ENCODE measurements at regions not wholly inside any gene's neighbourhood (a gene's known extent, or its start where the extent isn't known, plus 50 kb on each side); places are given as distances from the start of the nearest gene placed in this dataset.

- no peak for DNase-seq (ENCODE audit: low read depth in 2 of 2)
Observed at GRCh38 chr9:109549386-109549785, 51.3 kb upstream of the PTPN3 start.

- no peak for DNase-seq (ENCODE audit: low read depth in 2 of 2)
Observed at GRCh38 chr9:109551651-109552050, 53.5 kb upstream of the PTPN3 start.

GRCh38 chr9:109555215-109555614 is 57.1 kb upstream of the PTPN3 start:
- no peak for DNase-seq (ENCODE audit: low read depth in 2 of 2)

- no peak for DNase-seq (ENCODE audit: low read depth in 2 of 2)
Observed at GRCh38 chr9:109556061-109556460, 58.0 kb upstream of the PTPN3 start.

GRCh38 chr9:109556786-109557185 is 58.7 kb upstream of the PTPN3 start:
- DNase-seq (ENCODE audit: low read depth in 2 of 2) = no peak

GRCh38 chr9:109557481-109557880 is 59.4 kb upstream of the PTPN3 start:
- no peak for DNase-seq (ENCODE audit: low read depth in 2 of 2)

- no peak for DNase-seq (ENCODE audit: low read depth in 2 of 2)
Observed at GRCh38 chr9:109558718-109559151, 60.6 kb upstream of the PTPN3 start.

- DNase-seq (ENCODE audit: low read depth in 2 of 2) = no peak
Observed at GRCh38 chr9:109560470-109561132, 62.5 kb upstream of the PTPN3 start.

- DNase-seq (ENCODE audit: low read depth in 2 of 2) = no peak
Observed at GRCh38 chr9:109561137-109561536, 63.0 kb upstream of the PTPN3 start.

- DNase-seq (ENCODE audit: low read depth in 2 of 2) = no peak
Observed at GRCh38 chr9:109568089-109568488, 70.0 kb upstream of the PTPN3 start.

GRCh38 chr9:109568568-109569210 is 70.6 kb upstream of the PTPN3 start:
- DNase-seq (ENCODE audit: low read depth in 2 of 2) = no peak

GRCh38 chr9:109574061-109574882 is 76.2 kb upstream of the PTPN3 start:
- peak; percentile 50 to 53 for DNase-seq (ENCODE audit: low read depth in 2 of 2)

GRCh38 chr9:109576762-109577161 is 78.7 kb upstream of the PTPN3 start:
- DNase-seq (ENCODE audit: low read depth in 2 of 2) = no peak

GRCh38 chr9:109579191-109579948 is 81.3 kb upstream of the PTPN3 start:
- no peak for DNase-seq (ENCODE audit: low read depth in 2 of 2)

GRCh38 chr9:109582386-109582785 is 84.3 kb upstream of the PTPN3 start:
- no peak for DNase-seq (ENCODE audit: low read depth in 2 of 2)

- no peak for DNase-seq (ENCODE audit: low read depth in 2 of 2)
Observed at GRCh38 chr9:109584205-109584604, 86.1 kb upstream of the PTPN3 start.

- DNase-seq (ENCODE audit: low read depth in 2 of 2) = no peak
Observed at GRCh38 chr9:109585796-109586195, 87.7 kb upstream of the PTPN3 start.

- DNase-seq (ENCODE audit: low read depth in 2 of 2) = no peak
Observed at GRCh38 chr9:109586993-109587392, 88.9 kb upstream of the PTPN3 start.

GRCh38 chr9:109588415-109588814 is 90.3 kb upstream of the PTPN3 start:
- DNase-seq (ENCODE audit: low read depth in 2 of 2) = no peak

GRCh38 chr9:109590966-109591365 is 92.9 kb upstream of the PTPN3 start:
- no peak for DNase-seq (ENCODE audit: low read depth in 2 of 2)

GRCh38 chr9:109591691-109592090 is 93.6 kb upstream of the PTPN3 start:
- no peak for DNase-seq (ENCODE audit: low read depth in 2 of 2)

GRCh38 chr9:109593612-109594011 is 95.5 kb upstream of the PTPN3 start:
- no peak for DNase-seq (ENCODE audit: low read depth in 2 of 2)

Measured in fibroblast of skin of left quadriceps (primary cell).